ENCODE measurements at regions not wholly inside any gene's neighbourhood (a gene's known extent, or its start where the extent isn't known, plus 50 kb on each side); places are given as distances from the start of the nearest gene placed in this dataset.
"Not testable (repeated sequence)": the region's sequence is repeated elsewhere in the genome, so short reads cannot be mapped to it uniquely, and the experiment has no call there.

GRCh38 chr10:78415111-78415510 lies 381.4 kb downstream of the RPS24 start:
- Mint-ChIP-seq H3K9me3 (no peaks in the 10 kb centered on the region), H3K4me3 (no peak overlapping the region), H3K27ac (no peak overlapping the region), H3K4me1 (ENCODE audit: low read depth) (no peaks in the 10 kb centered on the region), H3K36me3 (ENCODE audit: low read depth) (no peaks in the 10 kb centered on the region), H3K27me3 (ENCODE audit: low read depth) (no peaks in the 10 kb centered on the region)
- intact Hi-C loops (cut with micrococcal nuclease) = no loop called here
- CTCF ChIA-PET = no interaction called here
- DNase-seq = no peak

DNA sequence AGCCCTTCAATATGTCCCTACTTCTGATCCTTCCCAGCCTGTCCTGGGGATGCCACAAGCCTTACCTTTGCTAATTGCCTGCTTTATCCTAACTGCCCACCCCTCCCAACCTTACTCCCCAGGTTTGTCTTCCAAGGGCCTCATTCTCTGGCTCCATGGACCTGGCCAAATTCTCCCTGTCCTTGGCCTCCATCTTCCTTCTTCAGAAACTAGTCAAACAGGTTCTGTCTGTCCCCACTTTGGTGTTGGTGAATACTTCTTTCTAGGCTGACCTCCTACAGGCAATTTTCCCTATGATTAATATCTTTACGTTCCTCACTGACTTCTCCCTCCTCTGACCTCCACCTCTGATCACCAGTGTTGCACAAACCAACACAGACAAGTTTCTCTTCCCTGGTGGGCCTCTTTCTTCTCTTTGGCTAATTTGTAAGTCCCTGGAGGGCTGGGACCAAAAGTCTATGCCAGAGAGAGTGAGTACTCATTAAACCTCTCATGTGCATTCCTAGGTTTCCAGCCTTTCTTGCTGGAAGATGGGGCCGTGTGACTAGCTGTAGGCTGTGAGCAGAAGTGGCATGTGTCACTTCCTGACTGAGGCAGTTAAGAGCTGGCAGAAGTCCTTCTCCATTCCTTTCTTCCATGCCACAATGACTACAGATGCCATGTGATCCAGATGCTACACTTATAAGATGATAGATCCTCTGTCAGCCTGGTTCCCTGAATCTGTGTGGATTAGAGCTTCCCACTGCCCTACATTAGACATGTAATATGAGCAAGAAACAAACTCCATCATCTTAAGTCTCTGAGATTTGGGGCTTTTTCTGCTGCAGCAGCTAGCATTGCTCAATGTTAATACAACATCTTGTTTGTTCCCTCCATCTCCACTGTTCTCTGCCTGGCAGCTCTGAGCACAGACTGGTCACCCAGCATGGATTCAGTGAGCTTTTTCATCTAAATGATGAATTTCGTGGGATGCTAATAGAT lies 382.7 kb downstream of the RPS24 start:
- no peaks in the 10 kb centered on the region for H3K27me3 Mint-ChIP-seq (ENCODE audit: low read depth)
- H3K27ac Mint-ChIP-seq = no peak overlapping the region
- H3K36me3 Mint-ChIP-seq (ENCODE audit: low read depth) = no peaks in the 10 kb centered on the region
- DNase-seq = no peak
- H3K4me3 Mint-ChIP-seq = no peak overlapping the region
- intact Hi-C loops (cut with micrococcal nuclease) = no loop called here
- H3K4me1 Mint-ChIP-seq (ENCODE audit: low read depth) = no peaks in the 10 kb centered on the region
- CTCF ChIA-PET = interaction anchor here (1.5 kb wide), 1 partner anchor 10 kb away, joined by 3 read pairs; no protein-coding TSS in a partner anchor
- no peaks in the 10 kb centered on the region for H3K9me3 Mint-ChIP-seq

DNA sequence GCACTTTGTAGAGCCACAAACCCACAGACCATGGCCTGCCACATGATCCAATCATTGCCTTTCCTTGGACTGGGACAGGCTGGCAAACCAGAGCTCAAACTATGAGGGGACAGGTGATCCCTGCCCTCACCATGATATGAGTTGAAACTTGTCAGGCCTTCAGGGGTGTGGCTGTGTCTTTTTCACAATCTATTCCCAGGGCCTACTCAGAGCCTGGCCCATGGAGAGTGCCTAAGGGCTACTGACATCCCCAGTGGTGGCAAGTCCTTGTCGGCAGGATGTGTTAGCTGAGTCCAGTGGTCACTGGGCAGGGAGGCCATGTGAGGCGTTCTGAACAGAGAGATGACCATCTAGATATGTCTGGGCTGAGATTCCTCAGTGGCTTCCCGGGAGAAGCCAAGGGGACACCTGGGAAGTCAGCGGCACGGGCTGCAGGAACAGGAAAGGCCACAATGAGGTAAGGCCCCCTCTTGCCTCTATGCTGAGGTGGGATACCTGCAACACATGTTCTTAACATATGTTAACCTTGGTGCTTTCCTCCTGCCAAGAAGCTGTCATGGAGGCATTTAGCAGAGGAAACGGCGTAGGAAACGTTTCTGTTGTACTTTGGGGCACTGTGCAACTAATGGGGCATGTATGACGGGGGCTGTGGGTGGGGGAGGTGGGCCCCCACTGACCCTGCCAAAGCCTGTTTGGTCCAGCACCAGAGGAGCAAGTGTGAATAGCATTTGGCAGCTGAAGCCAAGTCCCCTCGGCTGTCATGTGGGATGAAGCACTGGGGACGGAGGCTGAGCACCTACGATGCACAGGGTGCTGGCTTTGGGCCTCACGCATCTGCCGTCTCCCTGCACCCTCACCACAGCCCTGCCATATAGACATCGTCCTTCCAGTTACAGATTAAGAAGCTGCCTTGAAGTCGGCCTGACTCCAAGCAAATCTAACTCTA lies 384.0 kb downstream of the RPS24 start:
- no peak for DNase-seq
- Mint-ChIP-seq H3K4me3 (no peak overlapping the region), H3K36me3 (ENCODE audit: low read depth) (no peaks in the 10 kb centered on the region), H3K4me1 (ENCODE audit: low read depth) (no peaks in the 10 kb centered on the region), H3K27ac (no peak overlapping the region), H3K27me3 (ENCODE audit: low read depth) (no peaks in the 10 kb centered on the region), H3K9me3 (no peaks in the 10 kb centered on the region)
- intact Hi-C loops (cut with micrococcal nuclease) = no loop called here
- CTCF ChIA-PET = interaction anchor here (1.5 kb wide), 1 partner anchor 9 kb away, joined by 3 read pairs; no protein-coding TSS in a partner anchor

GRCh38 chr10:78419481-78420265 lies 386.0 kb downstream of the RPS24 start:
- Mint-ChIP-seq H3K4me3 (no peak overlapping the region), H3K27me3 (ENCODE audit: low read depth) (no peaks in the 10 kb centered on the region), H3K4me1 (ENCODE audit: low read depth) (no peaks in the 10 kb centered on the region), H3K9me3 (no peaks in the 10 kb centered on the region), H3K36me3 (ENCODE audit: low read depth) (no peaks in the 10 kb centered on the region), H3K27ac (no peak overlapping the region)
- intact Hi-C loops (cut with micrococcal nuclease) = no loop called here
- no peak for DNase-seq
- CTCF ChIA-PET = interaction anchor here (0.9 kb wide), 1 partner anchor 11 kb away, joined by 3 read pairs; no protein-coding TSS in a partner anchor

DNA sequence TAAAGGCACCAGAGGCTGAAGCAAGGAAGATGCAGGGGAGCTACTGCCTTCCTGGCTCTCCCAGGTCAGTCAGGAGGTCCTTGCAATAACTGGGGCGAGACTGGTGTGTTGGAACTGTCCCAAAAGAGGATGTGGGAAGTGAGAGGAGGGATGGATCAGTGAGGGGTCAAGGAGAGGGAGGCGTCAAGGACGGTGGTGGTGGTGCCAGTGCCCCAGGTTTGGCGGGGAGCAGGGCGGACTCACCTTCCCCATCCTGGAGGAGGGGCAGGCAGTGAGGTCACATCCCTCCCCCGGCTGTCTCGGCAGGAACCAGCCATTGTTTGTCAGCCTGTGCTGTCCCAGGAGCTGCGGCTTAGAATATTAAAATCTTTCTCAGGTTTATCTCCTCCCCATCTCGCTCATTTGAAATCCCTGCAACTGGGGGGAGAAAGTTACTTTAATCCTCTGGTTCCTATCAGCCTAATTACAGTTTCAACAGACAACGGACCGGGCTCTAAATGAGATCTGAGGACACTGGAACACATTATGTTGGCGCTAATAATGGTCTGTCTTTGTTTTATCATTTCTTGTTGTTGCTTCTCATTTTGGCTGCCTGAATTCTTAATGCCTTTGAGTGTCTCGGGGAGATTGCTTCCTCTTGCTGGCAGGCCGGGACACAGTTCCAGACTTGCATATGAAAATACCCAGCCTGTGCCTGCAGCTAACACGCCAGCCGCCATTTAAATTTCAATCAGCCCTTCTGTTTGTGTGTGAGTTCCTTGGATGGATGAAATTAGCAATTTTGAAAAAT lies 387.5 kb downstream of the RPS24 start:
- no peak for DNase-seq
- CTCF ChIA-PET = no interaction called here
- Mint-ChIP-seq H3K27me3 (ENCODE audit: low read depth) (no peaks in the 10 kb centered on the region), H3K4me1 (ENCODE audit: low read depth) (no peaks in the 10 kb centered on the region), H3K4me3 (no peak overlapping the region), H3K27ac (no peak overlapping the region), H3K9me3 (peaks cover 5% of the 10 kb centered on the region), H3K36me3 (ENCODE audit: low read depth) (no peaks in the 10 kb centered on the region)
- intact Hi-C loops (cut with micrococcal nuclease) = no loop called here

DNA sequence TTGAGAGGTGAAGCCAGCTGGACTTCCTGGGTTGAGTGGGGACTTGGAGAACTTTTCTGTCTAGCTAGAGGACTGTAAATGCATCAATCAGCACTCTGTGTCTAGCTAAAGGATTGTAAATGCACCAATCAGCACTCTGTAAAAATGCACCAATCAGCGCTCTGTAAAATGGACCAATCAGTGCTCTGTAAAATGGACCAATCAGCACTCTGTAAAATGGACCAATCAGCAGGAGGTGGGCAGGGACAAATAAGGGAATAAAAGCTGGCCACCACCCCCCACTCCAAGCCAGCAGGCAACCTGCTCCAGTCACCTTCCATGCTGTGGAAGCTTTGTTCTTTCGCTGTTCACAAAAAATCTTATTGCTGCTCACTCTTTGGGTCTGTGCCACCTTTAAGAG lies 390.4 kb downstream of the RPS24 start:
- CTCF ChIA-PET; H3K9me3 Mint-ChIP-seq; H3K27me3 Mint-ChIP-seq (ENCODE audit: low read depth); H3K4me1 Mint-ChIP-seq (ENCODE audit: low read depth); DNase-seq; H3K36me3 Mint-ChIP-seq (ENCODE audit: low read depth); H3K27ac Mint-ChIP-seq; intact Hi-C loops (cut with micrococcal nuclease); H3K4me3 Mint-ChIP-seq: not testable (repeated sequence)

- peaks cover 5% of the 10 kb centered on the region for H3K27me3 Mint-ChIP-seq (ENCODE audit: low read depth)
- intact Hi-C loops (cut with micrococcal nuclease) = no loop called here
- no peaks in the 10 kb centered on the region for H3K36me3 Mint-ChIP-seq (ENCODE audit: low read depth)
- H3K9me3 Mint-ChIP-seq = peaks cover 6% of the 10 kb centered on the region
- no peak overlapping the region for H3K4me3 Mint-ChIP-seq
- CTCF ChIA-PET = no interaction called here
- H3K27ac Mint-ChIP-seq = no peak overlapping the region
- no peaks in the 10 kb centered on the region for H3K4me1 Mint-ChIP-seq (ENCODE audit: low read depth)
- no peak for DNase-seq
These were observed 391.1 kb downstream of the RPS24 start for GRCh38 chr10:78424723-78425122.

DNA sequence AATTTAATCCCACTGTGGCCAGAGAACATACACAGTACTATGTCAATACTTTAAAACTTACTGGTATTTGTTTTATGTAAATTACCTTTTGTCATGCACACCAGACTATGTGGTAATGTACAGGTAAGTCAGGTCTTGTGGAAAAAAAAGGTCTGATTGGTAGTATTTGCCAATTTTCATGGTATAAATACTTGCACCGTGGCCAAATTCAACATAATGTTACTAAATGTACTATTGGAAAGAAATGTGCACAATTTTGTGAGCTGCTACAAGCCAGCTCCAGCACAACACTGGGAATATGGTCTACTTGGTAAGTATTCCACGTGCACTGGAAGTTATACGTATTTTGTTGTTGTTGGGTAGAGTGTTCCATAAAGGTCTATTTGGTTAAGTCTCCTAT lies 392.5 kb downstream of the RPS24 start:
- no peak for DNase-seq
- H3K4me1 Mint-ChIP-seq (ENCODE audit: low read depth) = no peaks in the 10 kb centered on the region
- H3K36me3 Mint-ChIP-seq (ENCODE audit: low read depth) = no peaks in the 10 kb centered on the region
- H3K27ac Mint-ChIP-seq = no peak overlapping the region
- peaks cover 5% of the 10 kb centered on the region for H3K27me3 Mint-ChIP-seq (ENCODE audit: low read depth)
- intact Hi-C loops (cut with micrococcal nuclease) = no loop called here
- CTCF ChIA-PET = interaction anchor here (1.0 kb wide), 1 partner anchor 9 kb away, joined by 3 read pairs; no protein-coding TSS in a partner anchor
- no peak overlapping the region for H3K4me3 Mint-ChIP-seq
- H3K9me3 Mint-ChIP-seq = peaks cover 6% of the 10 kb centered on the region

DNA sequence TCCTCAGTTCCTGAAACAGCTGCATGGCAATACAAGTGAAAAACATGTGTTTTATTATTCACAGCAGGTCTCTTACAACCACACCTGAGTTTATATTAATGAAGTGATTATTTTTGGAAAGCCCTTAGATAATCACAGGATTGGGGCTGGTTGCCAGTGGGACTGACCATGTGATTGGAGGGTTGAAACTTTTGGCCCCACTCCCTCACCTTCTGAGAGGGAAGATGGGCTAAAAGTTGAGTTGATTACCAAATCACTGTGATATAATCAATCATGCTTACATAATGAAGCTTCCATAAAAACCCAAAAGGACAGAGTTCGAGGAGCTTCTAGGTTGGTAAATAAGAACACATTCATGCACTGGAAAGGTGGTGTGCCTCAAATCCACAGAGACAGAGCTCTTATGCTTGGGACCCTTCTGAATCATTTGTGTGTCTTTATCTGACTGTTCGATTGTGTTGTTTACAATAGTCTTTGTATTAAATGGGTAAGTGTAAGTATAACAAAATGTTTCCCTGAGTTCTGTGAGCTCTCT lies 393.9 kb downstream of the RPS24 start:
- H3K4me1 Mint-ChIP-seq (ENCODE audit: low read depth) = no peaks in the 10 kb centered on the region
- CTCF ChIA-PET = no interaction called here

GRCh38 chr10:78428579-78428978 lies 394.9 kb downstream of the RPS24 start:
- CTCF ChIA-PET = no interaction called here
- no peaks in the 10 kb centered on the region for H3K4me1 Mint-ChIP-seq (ENCODE audit: low read depth)
- H3K4me3 Mint-ChIP-seq = no peak overlapping the region
- intact Hi-C loops (cut with micrococcal nuclease) = no loop called here
- H3K9me3 Mint-ChIP-seq = peaks cover 6% of the 10 kb centered on the region
- H3K27me3 Mint-ChIP-seq (ENCODE audit: low read depth) = peaks cover 5% of the 10 kb centered on the region
- no peak for DNase-seq
- H3K36me3 Mint-ChIP-seq (ENCODE audit: low read depth) = no peaks in the 10 kb centered on the region
- H3K27ac Mint-ChIP-seq = no peak overlapping the region

More for the DNA sequence above, 393.9 kb downstream of the RPS24 start:
- Mint-ChIP-seq H3K36me3 (ENCODE audit: low read depth) (no peaks in the 10 kb centered on the region), H3K9me3 (peaks cover 6% of the 10 kb centered on the region), H3K27ac (no peak overlapping the region), H3K4me3 (no peak overlapping the region), H3K27me3 (ENCODE audit: low read depth) (peaks cover 5% of the 10 kb centered on the region)
- no peak for DNase-seq
- intact Hi-C loops (cut with micrococcal nuclease) = no loop called here

- Mint-ChIP-seq H3K9me3 (peaks cover 6% of the 10 kb centered on the region), H3K4me1 (ENCODE audit: low read depth) (no peaks in the 10 kb centered on the region), H3K4me3 (no peak overlapping the region), H3K27me3 (ENCODE audit: low read depth) (peaks cover 5% of the 10 kb centered on the region), H3K36me3 (ENCODE audit: low read depth) (no peaks in the 10 kb centered on the region), H3K27ac (no peak overlapping the region)
- no peak for DNase-seq
- intact Hi-C loops (cut with micrococcal nuclease) = no loop called here
- CTCF ChIA-PET = no interaction called here
These were observed 396.3 kb downstream of the RPS24 start for GRCh38 chr10:78429984-78430383.

Measured in activated naive CD4-positive, alpha-beta T cell treated with anti-CD3 and anti-CD28 coated beads for 36 hours (primary cell).